Liver (tissue), 8 donors: ENCODE measurements at regions not wholly inside any gene's neighbourhood (a gene's known extent, or its start where the extent isn't known, plus 50 kb on each side); places are given as distances from the start of the nearest gene placed in this dataset.

ENCODE experiments used
- DNase-seq: peaks from one replicate; pipeline ENCODE4 v3.0.0-alpha.2; 2017; ENCODE audit warnings: low spot score
- H3K27ac ChIP-seq, 2 donors: one replicate each; pipeline ENCODE4 v1.7.0; 2013; ENCODE audit warnings: inconsistent platforms in 2 of 2, low read length in 2 of 2, control low read depth in 1 of 2, low read depth in 1 of 2, mild to moderate bottlenecking in 1 of 2
- H3K27me3 ChIP-seq, 4 donors: one replicate each; pipeline versions ENCODE4 v1.6.1 to v1.7.0; 2013; ENCODE audit warnings: low read length in 3 of 4, inconsistent platforms in 1 of 4, mild to moderate bottlenecking in 1 of 4, moderate library complexity in 1 of 4; ENCODE audit not compliant: control insufficient read depth in 4 of 4, insufficient read depth in 4 of 4
- H3K36me3 ChIP-seq, 4 donors: one replicate each; pipeline versions ENCODE4 v1.6.1 to v1.7.0; 2013; ENCODE audit warnings: low read length in 3 of 4, mild to moderate bottlenecking in 3 of 4, low read depth in 1 of 4, moderate library complexity in 1 of 4; ENCODE audit not compliant: control insufficient read depth in 4 of 4, insufficient read depth in 3 of 4
- H3K4me1 ChIP-seq, 4 donors: one replicate each; pipeline versions ENCODE4 v1.6.1 to v1.7.0; 2013; ENCODE audit warnings: low read length in 3 of 4, mild to moderate bottlenecking in 3 of 4, moderate library complexity in 1 of 4; ENCODE audit not compliant: control insufficient read depth in 4 of 4, insufficient read depth in 4 of 4
- H3K4me3 ChIP-seq, 3 donors: one replicate each; pipeline versions ENCODE4 v1.6.1 to v1.7.0; 2013; ENCODE audit warnings: low read length in 3 of 3, control low read depth in 1 of 3, low read depth in 1 of 3, mild to moderate bottlenecking in 1 of 3
- H3K9ac ChIP-seq, 2 donors: one replicate each; pipeline ENCODE4 v1.7.0; 2013; ENCODE audit warnings: low read length in 2 of 2, mild to moderate bottlenecking in 2 of 2, moderate library complexity in 2 of 2, control low read depth in 1 of 2, low read depth in 1 of 2
- H3K9me3 ChIP-seq, 4 donors: one replicate each; pipeline versions ENCODE4 v1.6.1 to v1.7.0; 2013; ENCODE audit warnings: low read length in 3 of 4; ENCODE audit not compliant: control insufficient read depth in 4 of 4
- EGR1 ChIP-seq, 2 donors: IDR thresholded peaks; 2 replicates each; pipeline ENCODE4 v1.6.1; 2016 to 2018; ENCODE audit warnings: antibody characterized with exemption in 2 of 2, low read depth in 2 of 2
- FOXA1 ChIP-seq: IDR thresholded peaks from 2 replicates; pipeline ENCODE4 v1.6.1; 2016; ENCODE audit warnings: antibody characterized with exemption
- GABPA ChIP-seq, 2 donors: IDR thresholded peaks in 1 of 2; conservative IDR thresholded peaks in 1 of 2; 2 replicates each; pipeline ENCODE4 v1.6.1; 2016; ENCODE audit warnings: antibody characterized with exemption in 2 of 2, mild to moderate bottlenecking in 1 of 2, moderate library complexity in 1 of 2
- HNF4A ChIP-seq, 2 donors: conservative IDR thresholded peaks; 2 replicates each; pipeline ENCODE4 v1.6.1; 2016; ENCODE audit warnings: antibody characterized with exemption in 2 of 2, mild to moderate bottlenecking in 2 of 2
- HNF4G ChIP-seq: IDR thresholded peaks from 2 replicates; pipeline ENCODE4 v1.6.1; 2016; ENCODE audit warnings: antibody characterized with exemption
- JUND ChIP-seq, 2 donors: IDR thresholded peaks; 2 replicates each; pipeline ENCODE4 v1.6.1; 2016; ENCODE audit warnings: antibody characterized with exemption in 2 of 2
- NR2F2 ChIP-seq: IDR thresholded peaks from 2 replicates; pipeline ENCODE4 v1.6.1; 2016; ENCODE audit warnings: antibody characterized with exemption
- RAD21 ChIP-seq, 2 donors: IDR thresholded peaks; 2 replicates each; pipeline ENCODE4 v1.6.1; 2016; ENCODE audit warnings: antibody characterized with exemption in 2 of 2, mild to moderate bottlenecking in 2 of 2
- RXRA ChIP-seq, 2 donors: IDR thresholded peaks; 2 replicates each; pipeline ENCODE4 v1.6.1; 2017 to 2018; ENCODE audit warnings: antibody characterized with exemption in 2 of 2, mild to moderate bottlenecking in 1 of 2
- SP1 ChIP-seq: IDR thresholded peaks from 2 replicates; pipeline ENCODE4 v1.6.1; 2018; ENCODE audit warnings: antibody characterized with exemption, mild to moderate bottlenecking
- TAF1 ChIP-seq: conservative IDR thresholded peaks from 2 replicates; pipeline ENCODE4 v1.6.1; 2016; ENCODE audit warnings: antibody characterized with exemption, mild to moderate bottlenecking
- YY1 ChIP-seq: IDR thresholded peaks from 2 replicates; pipeline ENCODE4 v1.6.1; 2016; ENCODE audit warnings: antibody characterized with exemption, mild to moderate bottlenecking
- WGBS: extraction: QIAGEN DNeasy Blood & Tissue Kit; methylation state at CpG from one replicate; pipeline ENCODE4 v1.1.7; 2013; 5-methylcytosine and 5-hydroxymethylcytosine counted together
- TF ChIP-seq, protein P1 (sequence below): fragments of 150-350 bp; IDR thresholded peaks from 2 replicates; pipeline ENCODE4 v1.5.1; 2017; ENCODE audit warnings: improper control_type of control experiment, low read depth, low read length; ENCODE audit not compliant: missing input control
- TF ChIP-seq, protein P2 (sequence below): IDR thresholded peaks from 2 replicates; pipeline ENCODE4 v1.6.1; 2016; ENCODE audit warnings: antibody characterized with exemption, mild to moderate bottlenecking
- TF ChIP-seq, protein P3 (sequence below): IDR thresholded peaks from 2 replicates; pipeline ENCODE4 v1.6.1; 2016; ENCODE audit warnings: antibody characterized with exemption
- TF ChIP-seq, protein P4 (sequence below): IDR thresholded peaks from 2 replicates; pipeline ENCODE4 v1.6.1; 2016; ENCODE audit warnings: antibody characterized with exemption
- TF ChIP-seq, protein P5 (sequence below): IDR thresholded peaks from 2 replicates; pipeline ENCODE4 v1.6.1; 2016; ENCODE audit warnings: antibody characterized with exemption
- donor health status: healthy.
- donor health status: healthy.
- donor health status: healthy.
- donor health status: healthy.
- donor health status: healthy.

DNA sequence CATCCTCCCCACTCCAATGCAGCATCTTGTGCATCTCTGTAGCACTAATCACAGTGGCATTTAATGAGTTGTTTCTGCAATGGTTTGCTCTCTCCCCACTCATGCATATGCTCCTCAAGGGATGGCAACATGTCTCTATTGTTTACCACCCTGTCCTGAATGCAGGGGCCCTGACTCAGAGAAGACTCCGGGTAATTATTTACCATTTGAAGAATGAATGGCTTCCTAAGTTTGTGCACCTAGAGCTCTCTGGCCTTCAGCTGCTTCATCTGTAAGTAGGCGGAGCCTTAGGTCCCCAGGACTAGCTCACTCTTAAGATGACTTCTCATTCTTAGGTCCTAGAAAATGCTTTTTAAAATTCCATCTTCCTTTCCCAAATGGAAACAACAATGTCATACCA lies 63.7 kb upstream of the IGSF21 start:
- Histone ChIP-seq H3K4me3 (no peak overlapping the region), H3K4me1 (no peaks in the 10 kb centered on the region), H3K27ac (no peak overlapping the region), H3K9ac (no peak overlapping the region), H3K36me3 (no peaks in the 10 kb centered on the region), H3K9me3 (no peaks in the 10 kb centered on the region), H3K27me3 (peaks cover 0 to 2% (median 0%) of the 10 kb centered on the region in 4 donors)
- DNase-seq, result no peak
- WGBS, result 48% methylated on average over 2 of the region's 2 CpGs
- TF ChIP-seq HNF4A (conservative IDR thresholded peaks at IDR 0.05) (no peak), JUND (IDR thresholded peaks at IDR 0.05) (no peak), NR2F2 (no peak), EGR1 (IDR thresholded peaks at IDR 0.05; ENCODE audit: low read depth in 2 of 2) (no peak), GABPA (IDR thresholded peaks at IDR 0.05 in 1 of 2, conservative IDR thresholded peaks at IDR 0.05 in 1 of 2) (no peak), RXRA (IDR thresholded peaks at IDR 0.05) (no peak), SP1 (no peak), RAD21 (IDR thresholded peaks at IDR 0.05) (no peak), HNF4G (no peak), FOXA1 (no peak), TAF1 (no peak)
- TF ChIP-seq, protein P1, sequence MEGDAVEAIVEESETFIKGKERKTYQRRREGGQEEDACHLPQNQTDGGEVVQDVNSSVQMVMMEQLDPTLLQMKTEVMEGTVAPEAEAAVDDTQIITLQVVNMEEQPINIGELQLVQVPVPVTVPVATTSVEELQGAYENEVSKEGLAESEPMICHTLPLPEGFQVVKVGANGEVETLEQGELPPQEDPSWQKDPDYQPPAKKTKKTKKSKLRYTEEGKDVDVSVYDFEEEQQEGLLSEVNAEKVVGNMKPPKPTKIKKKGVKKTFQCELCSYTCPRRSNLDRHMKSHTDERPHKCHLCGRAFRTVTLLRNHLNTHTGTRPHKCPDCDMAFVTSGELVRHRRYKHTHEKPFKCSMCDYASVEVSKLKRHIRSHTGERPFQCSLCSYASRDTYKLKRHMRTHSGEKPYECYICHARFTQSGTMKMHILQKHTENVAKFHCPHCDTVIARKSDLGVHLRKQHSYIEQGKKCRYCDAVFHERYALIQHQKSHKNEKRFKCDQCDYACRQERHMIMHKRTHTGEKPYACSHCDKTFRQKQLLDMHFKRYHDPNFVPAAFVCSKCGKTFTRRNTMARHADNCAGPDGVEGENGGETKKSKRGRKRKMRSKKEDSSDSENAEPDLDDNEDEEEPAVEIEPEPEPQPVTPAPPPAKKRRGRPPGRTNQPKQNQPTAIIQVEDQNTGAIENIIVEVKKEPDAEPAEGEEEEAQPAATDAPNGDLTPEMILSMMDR, result no peak
- TF ChIP-seq, protein P2, sequence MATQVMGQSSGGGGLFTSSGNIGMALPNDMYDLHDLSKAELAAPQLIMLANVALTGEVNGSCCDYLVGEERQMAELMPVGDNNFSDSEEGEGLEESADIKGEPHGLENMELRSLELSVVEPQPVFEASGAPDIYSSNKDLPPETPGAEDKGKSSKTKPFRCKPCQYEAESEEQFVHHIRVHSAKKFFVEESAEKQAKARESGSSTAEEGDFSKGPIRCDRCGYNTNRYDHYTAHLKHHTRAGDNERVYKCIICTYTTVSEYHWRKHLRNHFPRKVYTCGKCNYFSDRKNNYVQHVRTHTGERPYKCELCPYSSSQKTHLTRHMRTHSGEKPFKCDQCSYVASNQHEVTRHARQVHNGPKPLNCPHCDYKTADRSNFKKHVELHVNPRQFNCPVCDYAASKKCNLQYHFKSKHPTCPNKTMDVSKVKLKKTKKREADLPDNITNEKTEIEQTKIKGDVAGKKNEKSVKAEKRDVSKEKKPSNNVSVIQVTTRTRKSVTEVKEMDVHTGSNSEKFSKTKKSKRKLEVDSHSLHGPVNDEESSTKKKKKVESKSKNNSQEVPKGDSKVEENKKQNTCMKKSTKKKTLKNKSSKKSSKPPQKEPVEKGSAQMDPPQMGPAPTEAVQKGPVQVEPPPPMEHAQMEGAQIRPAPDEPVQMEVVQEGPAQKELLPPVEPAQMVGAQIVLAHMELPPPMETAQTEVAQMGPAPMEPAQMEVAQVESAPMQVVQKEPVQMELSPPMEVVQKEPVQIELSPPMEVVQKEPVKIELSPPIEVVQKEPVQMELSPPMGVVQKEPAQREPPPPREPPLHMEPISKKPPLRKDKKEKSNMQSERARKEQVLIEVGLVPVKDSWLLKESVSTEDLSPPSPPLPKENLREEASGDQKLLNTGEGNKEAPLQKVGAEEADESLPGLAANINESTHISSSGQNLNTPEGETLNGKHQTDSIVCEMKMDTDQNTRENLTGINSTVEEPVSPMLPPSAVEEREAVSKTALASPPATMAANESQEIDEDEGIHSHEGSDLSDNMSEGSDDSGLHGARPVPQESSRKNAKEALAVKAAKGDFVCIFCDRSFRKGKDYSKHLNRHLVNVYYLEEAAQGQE, result no peak
- TF ChIP-seq, protein P3, sequence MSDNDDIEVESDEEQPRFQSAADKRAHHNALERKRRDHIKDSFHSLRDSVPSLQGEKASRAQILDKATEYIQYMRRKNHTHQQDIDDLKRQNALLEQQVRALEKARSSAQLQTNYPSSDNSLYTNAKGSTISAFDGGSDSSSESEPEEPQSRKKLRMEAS, result no peak

DNA sequence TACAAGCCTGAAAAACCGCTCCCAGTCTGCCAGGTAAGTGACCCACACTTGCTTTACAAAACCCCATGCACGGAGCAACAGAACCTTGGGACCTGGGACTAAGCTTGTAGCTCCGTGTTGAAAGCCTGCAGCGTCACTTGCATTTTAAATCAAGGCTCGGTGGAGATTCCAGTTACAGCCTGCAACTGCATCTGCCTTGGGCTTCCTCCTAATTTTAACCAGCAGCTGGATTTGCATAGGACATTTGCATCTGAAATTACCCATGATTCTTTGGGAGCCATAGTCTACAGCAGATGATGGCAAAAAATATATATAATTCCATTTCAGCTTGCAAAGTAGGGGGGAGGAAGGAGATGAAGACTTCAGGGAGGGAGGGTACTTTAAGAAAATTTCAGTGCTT lies 62.4 kb upstream of the IGSF21 start:
- Histone ChIP-seq H3K9me3 (no peaks in the 10 kb centered on the region), H3K4me3 (no peak overlapping the region), H3K36me3 (no peaks in the 10 kb centered on the region), H3K4me1 (no peaks in the 10 kb centered on the region), H3K27ac (no peak overlapping the region), H3K27me3 (peaks cover 0 to 2% (median 0%) of the 10 kb centered on the region in 4 donors), H3K9ac (no peak overlapping the region)
- WGBS, result 57% methylated on average over 5 of the region's 5 CpGs
- no peak for DNase-seq
- no peak for TF ChIP-seq NR2F2
- no peak for TF ChIP-seq RXRA (IDR thresholded peaks at IDR 0.05)
- TF ChIP-seq HNF4A (conservative IDR thresholded peaks at IDR 0.05), result no peak
- TF ChIP-seq YY1, result no peak
- TF ChIP-seq, protein P4, sequence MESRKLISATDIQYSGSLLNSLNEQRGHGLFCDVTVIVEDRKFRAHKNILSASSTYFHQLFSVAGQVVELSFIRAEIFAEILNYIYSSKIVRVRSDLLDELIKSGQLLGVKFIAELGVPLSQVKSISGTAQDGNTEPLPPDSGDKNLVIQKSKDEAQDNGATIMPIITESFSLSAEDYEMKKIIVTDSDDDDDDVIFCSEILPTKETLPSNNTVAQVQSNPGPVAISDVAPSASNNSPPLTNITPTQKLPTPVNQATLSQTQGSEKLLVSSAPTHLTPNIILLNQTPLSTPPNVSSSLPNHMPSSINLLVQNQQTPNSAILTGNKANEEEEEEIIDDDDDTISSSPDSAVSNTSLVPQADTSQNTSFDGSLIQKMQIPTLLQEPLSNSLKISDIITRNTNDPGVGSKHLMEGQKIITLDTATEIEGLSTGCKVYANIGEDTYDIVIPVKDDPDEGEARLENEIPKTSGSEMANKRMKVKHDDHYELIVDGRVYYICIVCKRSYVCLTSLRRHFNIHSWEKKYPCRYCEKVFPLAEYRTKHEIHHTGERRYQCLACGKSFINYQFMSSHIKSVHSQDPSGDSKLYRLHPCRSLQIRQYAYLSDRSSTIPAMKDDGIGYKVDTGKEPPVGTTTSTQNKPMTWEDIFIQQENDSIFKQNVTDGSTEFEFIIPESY, result no peak
- TF ChIP-seq SP1, result no peak
- TF ChIP-seq, protein P5, sequence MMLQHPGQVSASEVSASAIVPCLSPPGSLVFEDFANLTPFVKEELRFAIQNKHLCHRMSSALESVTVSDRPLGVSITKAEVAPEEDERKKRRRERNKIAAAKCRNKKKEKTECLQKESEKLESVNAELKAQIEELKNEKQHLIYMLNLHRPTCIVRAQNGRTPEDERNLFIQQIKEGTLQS, result no peak
- TF ChIP-seq GABPA (IDR thresholded peaks at IDR 0.05 in 1 of 2, conservative IDR thresholded peaks at IDR 0.05 in 1 of 2), result no peak
- TF ChIP-seq, protein P3, result no peak
